KMS-11 (cell line): ENCODE measurements at regions not wholly inside any gene's neighbourhood (a gene's known extent, or its start where the extent isn't known, plus 50 kb on each side); places are given as distances from the start of the nearest gene placed in this dataset.
"Not testable (repeated sequence)": the region's sequence is repeated elsewhere in the genome, so short reads cannot be mapped to it uniquely, and the experiment has no call there.

Source experiments
- H2AFZ ChIP-seq: fragments of 200-600 bp; sonication (generic); 2 replicates; pipeline ENCODE4 v1.6.1; 2016; ENCODE audit warnings: antibody characterized with exemption, mixed run types, low read depth
- H3K27ac ChIP-seq: fragments of 200-600 bp; sonication (generic); 2 replicates; pipeline ENCODE4 v1.6.1; 2016; ENCODE audit warnings: mild to moderate bottlenecking, mixed run types
- H3K27me3 ChIP-seq: fragments of 200-600 bp; sonication (generic); 2 replicates; pipeline ENCODE4 v1.6.1; 2017; ENCODE audit warnings: mild to moderate bottlenecking, low read depth, mixed run types, moderate library complexity; ENCODE audit not compliant: insufficient read depth
- H3K36me3 ChIP-seq: fragments of 200-600 bp; sonication (generic); 2 replicates; pipeline ENCODE4 v1.6.1; 2017; ENCODE audit warnings: mild to moderate bottlenecking, mixed run types; ENCODE audit not compliant: insufficient read depth
- H3K4me1 ChIP-seq: fragments of 200-600 bp; sonication (generic); 2 replicates; pipeline ENCODE4 v1.6.1; 2016; ENCODE audit warnings: mild to moderate bottlenecking, low read depth, mixed run types; ENCODE audit not compliant: poor library complexity, severe bottlenecking
- H3K4me2 ChIP-seq: fragments of 200-600 bp; sonication (generic); 2 replicates; pipeline ENCODE4 v1.7.0; 2016; ENCODE audit warnings: mild to moderate bottlenecking, mixed run types
- H3K4me3 ChIP-seq: fragments of 200-600 bp; sonication (generic); IDR thresholded peaks from 2 replicates; pipeline ENCODE4 v1.6.1; 2017; ENCODE audit warnings: low read depth, low read length, mixed read lengths; ENCODE audit not compliant: insufficient read depth
- H3K79me2 ChIP-seq: fragments of 200-600 bp; sonication (generic); 2 replicates; pipeline ENCODE4 v1.6.1; 2016; ENCODE audit warnings: low read depth, mixed run types; ENCODE audit not compliant: insufficient read depth
- H3K9ac ChIP-seq: fragments of 200-600 bp; sonication (generic); 2 replicates; pipeline ENCODE4 v1.6.1; 2016; ENCODE audit warnings: mild to moderate bottlenecking, mixed run types
- H4K20me1 ChIP-seq: fragments of 200-600 bp; sonication (generic); 2 replicates; pipeline ENCODE4 v1.6.1; 2016; ENCODE audit warnings: mild to moderate bottlenecking, mixed run types; ENCODE audit not compliant: insufficient read depth
- CTCF ChIP-seq: fragments of 200-600 bp; sonication (generic); conservative IDR thresholded peaks from 2 replicates; pipeline ENCODE4 v1.6.1; 2017; ENCODE audit warnings: low read depth, mild to moderate bottlenecking, antibody characterized with exemption, low read length, moderate library complexity, mixed read lengths

- no peak overlapping the region for H3K4me2 ChIP-seq
- no peaks in the 10 kb centered on the region for H3K4me1 ChIP-seq
- no peaks in the 10 kb centered on the region for H3K36me3 ChIP-seq
- no peak overlapping the region for H3K4me3 ChIP-seq
- H3K27ac ChIP-seq, result no peak overlapping the region
- H3K27me3 ChIP-seq, result no peaks in the 10 kb centered on the region
- no peaks in the 10 kb centered on the region for H4K20me1 ChIP-seq
- no peaks in the 10 kb centered on the region for H3K79me2 ChIP-seq
- no peak for TF ChIP-seq CTCF
- no peak overlapping the region for H2AFZ ChIP-seq
- H3K9ac ChIP-seq, result no peak overlapping the region
Measured at GRCh38 chr1:233465745-233466343, 138.3 kb downstream of the MAP3K21 start.

GRCh38 chr1:233470741-233471499, 143.0 kb upstream of the KCNK1 start:
- no peaks in the 10 kb centered on the region for H3K79me2 ChIP-seq
- H3K4me3 ChIP-seq, result no peak overlapping the region
- no peaks in the 10 kb centered on the region for H3K4me1 ChIP-seq
- no peak for TF ChIP-seq CTCF
- no peaks in the 10 kb centered on the region for H4K20me1 ChIP-seq
- H3K4me2 ChIP-seq, result no peak overlapping the region
- no peaks in the 10 kb centered on the region for H3K36me3 ChIP-seq
- no peak overlapping the region for H3K9ac ChIP-seq
- no peaks in the 10 kb centered on the region for H3K27me3 ChIP-seq
- H2AFZ ChIP-seq, result no peak overlapping the region
- H3K27ac ChIP-seq, result no peak overlapping the region

GRCh38 chr1:233471851-233472250, 142.1 kb upstream of the KCNK1 start:
- H3K36me3 ChIP-seq, H3K4me1 ChIP-seq, H2AFZ ChIP-seq, H3K27ac ChIP-seq, H3K9ac ChIP-seq, H3K27me3 ChIP-seq, H3K4me3 ChIP-seq, H4K20me1 ChIP-seq, H3K4me2 ChIP-seq, H3K79me2 ChIP-seq: not testable (repeated sequence)

- not testable (repeated sequence) for H4K20me1 ChIP-seq, H3K4me2 ChIP-seq, H3K27me3 ChIP-seq, H3K4me1 ChIP-seq, H3K27ac ChIP-seq, H3K9ac ChIP-seq, H2AFZ ChIP-seq, H3K79me2 ChIP-seq, H3K4me3 ChIP-seq, H3K36me3 ChIP-seq
Measured at GRCh38 chr1:233472796-233473195, 141.1 kb upstream of the KCNK1 start.

- no peak overlapping the region for H2AFZ ChIP-seq
- no peak overlapping the region for H3K27ac ChIP-seq
- no peaks in the 10 kb centered on the region for H3K27me3 ChIP-seq
- H3K4me2 ChIP-seq, result no peak overlapping the region
- no peak overlapping the region for H3K4me3 ChIP-seq
- no peaks in the 10 kb centered on the region for H3K36me3 ChIP-seq
- no peak for TF ChIP-seq CTCF
- H3K4me1 ChIP-seq, result no peaks in the 10 kb centered on the region
- no peak overlapping the region for H3K9ac ChIP-seq
- H4K20me1 ChIP-seq, result no peaks in the 10 kb centered on the region
- H3K79me2 ChIP-seq, result no peaks in the 10 kb centered on the region
Measured at GRCh38 chr1:233473549-233474204, 140.2 kb upstream of the KCNK1 start.
